SK-N-SH (cell line): ENCODE measurements at regions not wholly inside any gene's neighbourhood (a gene's known extent, or its start where the extent isn't known, plus 50 kb on each side); places are given as distances from the start of the nearest gene placed in this dataset.

Experiments used
- CTCF ChIA-PET: fragments of 300-600, 350-600 bp; formaldehyde crosslinking; extraction: SDS; loops from one replicate; lab custom pipeline; 2021; lab: Yijun Ruan, JAX
- POLR2A ChIA-PET: fragments of 350-600 bp; sonication (Branson Sonifier 250); formaldehyde crosslinking; extraction: SDS; loops from one replicate; lab custom pipeline; 2020; ENCODE audit warnings: antibody characterized with exemption, inconsistent platforms; lab: Yijun Ruan, JAX
- DNase-seq: peaks from one replicate; pipeline ENCODE4 v3.0.0; 2012
- H2AFZ ChIP-seq: fragments of 200-600 bp; sonication (generic); 2 replicates; pipeline ENCODE4 v1.8.1; 2016; ENCODE audit warnings: antibody characterized with exemption, mild to moderate bottlenecking, low read depth
- H3F3A ChIP-seq: fragments of 200-600 bp; sonication (generic); replicated peaks from 2 replicates; pipeline ENCODE3; 2016; ENCODE audit warnings: antibody characterized with exemption, mild to moderate bottlenecking; ENCODE audit not compliant: insufficient read depth
- H3K27ac ChIP-seq, 2 experiments: fragments of 200-500 bp in 1 of 2; fragments of 200-600 bp in 1 of 2; sonication (Bioruptor generic) in 1 of 2; sonication (generic), shearing (Covaris generic) in 1 of 2; 2 replicates each; pipeline versions ENCODE4 v1.5.1 to v1.6.1; 2014 to 2016; ENCODE audit warnings: low read depth in 2 of 2, inconsistent platforms in 1 of 2, low read length in 1 of 2, mild to moderate bottlenecking in 1 of 2, mixed read lengths in 1 of 2
- H3K27me3 ChIP-seq: fragments of 200-600 bp; sonication (generic), shearing (Covaris generic); 2 replicates; pipeline ENCODE4 v1.6.1; 2016; ENCODE audit warnings: mixed run types; ENCODE audit not compliant: insufficient read depth
- H3K36me3 ChIP-seq, 2 experiments: fragments of 200-500 bp in 1 of 2; fragments of 200-600 bp in 1 of 2; sonication (Bioruptor generic) in 1 of 2; sonication (generic) in 1 of 2; replicated peaks in 1 of 2; 2 replicates each; pipeline versions ENCODE3 to v1.5.1; 2014 to 2016; ENCODE audit warnings: low read length in 1 of 2, mild to moderate bottlenecking in 1 of 2; ENCODE audit not compliant: insufficient read depth in 2 of 2, control insufficient read depth in 1 of 2
- H3K4me1 ChIP-seq, 2 experiments: fragments of 200-500 bp in 1 of 2; fragments of 200-600 bp in 1 of 2; sonication (Bioruptor generic) in 1 of 2; sonication (generic), shearing (Covaris generic) in 1 of 2; 2 replicates each; pipeline versions ENCODE4 v1.5.1 to v1.6.1; 2014 to 2016; ENCODE audit warnings: low read depth in 1 of 2, low read length in 1 of 2, mixed run types in 1 of 2; ENCODE audit not compliant: insufficient read depth in 2 of 2, control insufficient read depth in 1 of 2
- H3K4me2 ChIP-seq: fragments of 200-600 bp; sonication (generic), shearing (Covaris generic); 2 replicates; pipeline ENCODE4 v1.6.1; 2017; ENCODE audit warnings: mixed run types
- H3K4me3 ChIP-seq, 2 experiments: fragments of 200-500 bp in 1 of 2; fragments of 200-600 bp in 1 of 2; sonication (Bioruptor generic) in 1 of 2; sonication (generic), shearing (Covaris generic) in 1 of 2; 2 replicates each; pipeline versions ENCODE4 v1.5.1 to v1.8.1; 2014 to 2016; ENCODE audit warnings: low read depth in 2 of 2, inconsistent platforms in 1 of 2, low read length in 1 of 2, mild to moderate bottlenecking in 1 of 2, mixed read lengths in 1 of 2, moderate library complexity in 1 of 2
- H3K79me2 ChIP-seq: fragments of 200-600 bp; sonication (generic); 2 replicates; pipeline ENCODE4 v1.8.1; 2017; ENCODE audit warnings: mild to moderate bottlenecking; ENCODE audit not compliant: insufficient read depth
- H3K9ac ChIP-seq: fragments of 200-600 bp; sonication (generic); 2 replicates; pipeline ENCODE4 v1.6.1; 2017; ENCODE audit warnings: mixed run types
- H3K9me2 ChIP-seq: fragments of 200-600 bp; sonication (generic); 2 replicates; pipeline ENCODE4 v1.6.1; 2017; ENCODE audit warnings: mixed run types
- H3K9me3 ChIP-seq: fragments of 200-600 bp; sonication (generic); 2 replicates; pipeline ENCODE4 v1.6.1; 2017; ENCODE audit warnings: mixed run types, mild to moderate bottlenecking, moderate library complexity
- H4K20me1 ChIP-seq: fragments of 200-600 bp; sonication (generic); 2 replicates; pipeline ENCODE4 v1.6.1; 2017; ENCODE audit warnings: mild to moderate bottlenecking, mixed run types; ENCODE audit not compliant: insufficient read depth
- CHD2 ChIP-seq: fragments of 150-350 bp; IDR thresholded peaks from 2 replicates; pipeline ENCODE4 v1.6.1; 2018; ENCODE audit warnings: low read length; ENCODE audit not compliant: partially characterized antibody
- EZH2phosphoT487 ChIP-seq: fragments of 200-600 bp; sonication (generic); IDR thresholded peaks from 2 replicates; pipeline ENCODE4 v1.6.1; 2017; ENCODE audit warnings: low read depth, mixed run types, mild to moderate bottlenecking, antibody characterized with exemption, moderate library complexity, borderline replicate concordance
- GATA2 ChIP-seq: sonication (generic); formaldehyde crosslinking; IDR thresholded peaks from 2 replicates; pipeline ENCODE4 v1.5.0; 2020; ENCODE audit warnings: mild to moderate bottlenecking, missing genetic modification reagents
- JUND ChIP-seq: IDR thresholded peaks from 2 replicates; pipeline ENCODE4 v1.4.0; 2012
- MXI1 ChIP-seq: IDR thresholded peaks from 2 replicates; pipeline ENCODE4 v1.6.1; 2012; ENCODE audit warnings: mild to moderate bottlenecking, low read depth, low read length, improper control_type of control experiment
- NFIC ChIP-seq: IDR thresholded peaks from 2 replicates; pipeline ENCODE4 v1.4.0; 2012; ENCODE audit warnings: borderline replicate concordance
- POLR2AphosphoS5 ChIP-seq: IDR thresholded peaks from 2 replicates; pipeline ENCODE4 v1.6.1; 2012; ENCODE audit warnings: low read depth, low read length
- RAD21 ChIP-seq: IDR thresholded peaks from 2 replicates; pipeline ENCODE4 v1.6.1; 2012; ENCODE audit warnings: mild to moderate bottlenecking, low read length
- RFX5 ChIP-seq: IDR thresholded peaks from 2 replicates; pipeline ENCODE4 v1.6.1; 2012; ENCODE audit warnings: mild to moderate bottlenecking, improper control_type of control experiment, low read length
- RXRA ChIP-seq: IDR thresholded peaks from 2 replicates; pipeline ENCODE4 v1.4.0; 2012; ENCODE audit warnings: low read depth, mild to moderate bottlenecking, borderline replicate concordance
- SIN3A ChIP-seq: IDR thresholded peaks from 2 replicates; pipeline ENCODE4 v1.6.1; 2012; ENCODE audit warnings: low read depth, mild to moderate bottlenecking, low read length, moderate library complexity, borderline replicate concordance
- SMC3 ChIP-seq: IDR thresholded peaks from 2 replicates; pipeline ENCODE4 v1.6.1; 2012; ENCODE audit warnings: low read depth, low read length, improper control_type of control experiment
- TAF1 ChIP-seq: IDR thresholded peaks from 2 replicates; pipeline ENCODE4 v1.6.1; 2012; ENCODE audit warnings: low read depth, mild to moderate bottlenecking, low read length, moderate library complexity, borderline replicate concordance
- WGBS: methylation state at CpG from one replicate; pipeline ENCODE4 v1.1.6; 2017; ENCODE audit warnings: low lambda C conversion rate; 5-methylcytosine and 5-hydroxymethylcytosine counted together
- TF ChIP-seq, protein P1 (sequence below): IDR thresholded peaks from 2 replicates; pipeline ENCODE4 v1.6.1; 2012; ENCODE audit warnings: mild to moderate bottlenecking, low read depth, low read length, moderate library complexity
- TF ChIP-seq, protein P2 (sequence below): IDR thresholded peaks from 2 replicates; pipeline ENCODE4 v1.4.0; 2012; ENCODE audit warnings: low read depth, borderline replicate concordance
- TF ChIP-seq, protein P3 (sequence below): fragments of 200-600 bp; sonication (generic); IDR thresholded peaks from 2 replicates; pipeline ENCODE4 v1.6.1; 2017; ENCODE audit warnings: antibody characterized with exemption, mild to moderate bottlenecking, moderate library complexity
- TF ChIP-seq, protein P4 (sequence below): IDR thresholded peaks from 2 replicates; pipeline ENCODE4; 2012
- TF ChIP-seq, protein P5 (sequence below): fragments of 150-350 bp; IDR thresholded peaks from 2 replicates; pipeline ENCODE4 v1.6.1; 2017; ENCODE audit warnings: antibody characterized with exemption, low read length, low read depth, borderline replicate concordance
- TF ChIP-seq, protein P6 (sequence below): IDR thresholded peaks from 2 replicates; pipeline ENCODE4 v1.4.0; 2012; ENCODE audit warnings: low read depth

DNA sequence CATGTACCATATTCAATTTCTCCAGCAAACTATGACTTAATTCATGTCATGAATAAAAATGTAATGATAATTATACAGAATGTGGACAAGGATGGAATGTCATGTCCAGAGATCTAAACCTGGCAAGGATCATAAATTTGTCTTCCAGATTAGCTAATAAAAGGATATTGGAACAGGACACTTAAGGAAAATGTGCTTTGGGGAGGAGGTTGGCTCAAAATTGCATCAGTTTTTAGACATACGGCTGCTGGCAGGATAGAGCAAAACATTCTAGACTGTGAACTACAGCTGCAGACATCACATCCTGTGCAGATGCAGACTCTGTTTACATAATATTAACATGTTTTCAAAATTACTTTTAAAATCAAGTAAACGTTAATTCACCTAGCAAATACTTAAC, 248.4 kb downstream of the TLR4 start (continued):
- TF ChIP-seq, protein P1, sequence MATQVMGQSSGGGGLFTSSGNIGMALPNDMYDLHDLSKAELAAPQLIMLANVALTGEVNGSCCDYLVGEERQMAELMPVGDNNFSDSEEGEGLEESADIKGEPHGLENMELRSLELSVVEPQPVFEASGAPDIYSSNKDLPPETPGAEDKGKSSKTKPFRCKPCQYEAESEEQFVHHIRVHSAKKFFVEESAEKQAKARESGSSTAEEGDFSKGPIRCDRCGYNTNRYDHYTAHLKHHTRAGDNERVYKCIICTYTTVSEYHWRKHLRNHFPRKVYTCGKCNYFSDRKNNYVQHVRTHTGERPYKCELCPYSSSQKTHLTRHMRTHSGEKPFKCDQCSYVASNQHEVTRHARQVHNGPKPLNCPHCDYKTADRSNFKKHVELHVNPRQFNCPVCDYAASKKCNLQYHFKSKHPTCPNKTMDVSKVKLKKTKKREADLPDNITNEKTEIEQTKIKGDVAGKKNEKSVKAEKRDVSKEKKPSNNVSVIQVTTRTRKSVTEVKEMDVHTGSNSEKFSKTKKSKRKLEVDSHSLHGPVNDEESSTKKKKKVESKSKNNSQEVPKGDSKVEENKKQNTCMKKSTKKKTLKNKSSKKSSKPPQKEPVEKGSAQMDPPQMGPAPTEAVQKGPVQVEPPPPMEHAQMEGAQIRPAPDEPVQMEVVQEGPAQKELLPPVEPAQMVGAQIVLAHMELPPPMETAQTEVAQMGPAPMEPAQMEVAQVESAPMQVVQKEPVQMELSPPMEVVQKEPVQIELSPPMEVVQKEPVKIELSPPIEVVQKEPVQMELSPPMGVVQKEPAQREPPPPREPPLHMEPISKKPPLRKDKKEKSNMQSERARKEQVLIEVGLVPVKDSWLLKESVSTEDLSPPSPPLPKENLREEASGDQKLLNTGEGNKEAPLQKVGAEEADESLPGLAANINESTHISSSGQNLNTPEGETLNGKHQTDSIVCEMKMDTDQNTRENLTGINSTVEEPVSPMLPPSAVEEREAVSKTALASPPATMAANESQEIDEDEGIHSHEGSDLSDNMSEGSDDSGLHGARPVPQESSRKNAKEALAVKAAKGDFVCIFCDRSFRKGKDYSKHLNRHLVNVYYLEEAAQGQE, result no peak

DNA sequence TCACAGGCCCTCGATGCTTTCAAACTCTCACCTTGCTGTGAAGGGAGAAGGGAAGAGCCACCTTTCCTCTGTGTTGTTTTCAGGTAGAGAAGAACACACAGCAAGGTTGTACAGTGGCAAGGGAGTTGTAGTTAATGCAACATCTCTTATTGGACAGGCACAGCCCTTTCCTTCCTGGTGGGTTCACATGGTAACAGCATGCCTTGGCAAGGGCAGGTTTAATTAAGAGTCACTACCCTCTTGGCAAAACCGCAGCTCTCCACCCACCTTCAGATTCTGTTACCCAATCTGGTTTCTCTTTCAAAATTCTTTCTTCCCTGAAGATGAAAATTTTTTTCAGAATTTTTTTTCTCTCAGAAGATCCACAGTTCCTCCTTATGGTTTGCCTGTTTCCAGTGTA, 253.1 kb downstream of the TLR4 start:
- H3F3A ChIP-seq, result no peaks in the 10 kb centered on the region
- no peak overlapping the region for H3K27ac ChIP-seq
- CTCF ChIA-PET, result no interaction called here
- WGBS, result 42% methylated on average over 2 of the region's 2 CpGs
- H3K9me2 ChIP-seq, result no peaks in the 10 kb centered on the region
- no peaks in the 10 kb centered on the region for H3K9me3 ChIP-seq
- H3K4me3 ChIP-seq, result no peak overlapping the region
- no peak overlapping the region for H3K4me2 ChIP-seq
- H3K4me1 ChIP-seq, result no peaks in the 10 kb centered on the region
- POLR2A ChIA-PET, result no interaction called here
- H3K36me3 ChIP-seq, result no peaks in the 10 kb centered on the region
- TF ChIP-seq, protein P2, sequence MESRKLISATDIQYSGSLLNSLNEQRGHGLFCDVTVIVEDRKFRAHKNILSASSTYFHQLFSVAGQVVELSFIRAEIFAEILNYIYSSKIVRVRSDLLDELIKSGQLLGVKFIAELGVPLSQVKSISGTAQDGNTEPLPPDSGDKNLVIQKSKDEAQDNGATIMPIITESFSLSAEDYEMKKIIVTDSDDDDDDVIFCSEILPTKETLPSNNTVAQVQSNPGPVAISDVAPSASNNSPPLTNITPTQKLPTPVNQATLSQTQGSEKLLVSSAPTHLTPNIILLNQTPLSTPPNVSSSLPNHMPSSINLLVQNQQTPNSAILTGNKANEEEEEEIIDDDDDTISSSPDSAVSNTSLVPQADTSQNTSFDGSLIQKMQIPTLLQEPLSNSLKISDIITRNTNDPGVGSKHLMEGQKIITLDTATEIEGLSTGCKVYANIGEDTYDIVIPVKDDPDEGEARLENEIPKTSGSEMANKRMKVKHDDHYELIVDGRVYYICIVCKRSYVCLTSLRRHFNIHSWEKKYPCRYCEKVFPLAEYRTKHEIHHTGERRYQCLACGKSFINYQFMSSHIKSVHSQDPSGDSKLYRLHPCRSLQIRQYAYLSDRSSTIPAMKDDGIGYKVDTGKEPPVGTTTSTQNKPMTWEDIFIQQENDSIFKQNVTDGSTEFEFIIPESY, result no peak
- no peak for TF ChIP-seq POLR2AphosphoS5
- TF ChIP-seq, protein P3, sequence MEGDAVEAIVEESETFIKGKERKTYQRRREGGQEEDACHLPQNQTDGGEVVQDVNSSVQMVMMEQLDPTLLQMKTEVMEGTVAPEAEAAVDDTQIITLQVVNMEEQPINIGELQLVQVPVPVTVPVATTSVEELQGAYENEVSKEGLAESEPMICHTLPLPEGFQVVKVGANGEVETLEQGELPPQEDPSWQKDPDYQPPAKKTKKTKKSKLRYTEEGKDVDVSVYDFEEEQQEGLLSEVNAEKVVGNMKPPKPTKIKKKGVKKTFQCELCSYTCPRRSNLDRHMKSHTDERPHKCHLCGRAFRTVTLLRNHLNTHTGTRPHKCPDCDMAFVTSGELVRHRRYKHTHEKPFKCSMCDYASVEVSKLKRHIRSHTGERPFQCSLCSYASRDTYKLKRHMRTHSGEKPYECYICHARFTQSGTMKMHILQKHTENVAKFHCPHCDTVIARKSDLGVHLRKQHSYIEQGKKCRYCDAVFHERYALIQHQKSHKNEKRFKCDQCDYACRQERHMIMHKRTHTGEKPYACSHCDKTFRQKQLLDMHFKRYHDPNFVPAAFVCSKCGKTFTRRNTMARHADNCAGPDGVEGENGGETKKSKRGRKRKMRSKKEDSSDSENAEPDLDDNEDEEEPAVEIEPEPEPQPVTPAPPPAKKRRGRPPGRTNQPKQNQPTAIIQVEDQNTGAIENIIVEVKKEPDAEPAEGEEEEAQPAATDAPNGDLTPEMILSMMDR, result no peak
- TF ChIP-seq TAF1, result no peak
- no peak for TF ChIP-seq RAD21
- no peak for TF ChIP-seq SIN3A
- TF ChIP-seq, protein P4, sequence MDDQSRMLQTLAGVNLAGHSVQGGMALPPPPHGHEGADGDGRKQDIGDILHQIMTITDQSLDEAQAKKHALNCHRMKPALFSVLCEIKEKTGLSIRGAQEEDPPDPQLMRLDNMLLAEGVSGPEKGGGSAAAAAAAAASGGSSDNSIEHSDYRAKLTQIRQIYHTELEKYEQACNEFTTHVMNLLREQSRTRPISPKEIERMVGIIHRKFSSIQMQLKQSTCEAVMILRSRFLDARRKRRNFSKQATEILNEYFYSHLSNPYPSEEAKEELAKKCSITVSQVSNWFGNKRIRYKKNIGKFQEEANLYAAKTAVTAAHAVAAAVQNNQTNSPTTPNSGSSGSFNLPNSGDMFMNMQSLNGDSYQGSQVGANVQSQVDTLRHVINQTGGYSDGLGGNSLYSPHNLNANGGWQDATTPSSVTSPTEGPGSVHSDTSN, result no peak
- TF ChIP-seq JUND, result no peak
- TF ChIP-seq GATA2 (CRISPR knock-in tag), result no peak
- TF ChIP-seq, protein P5, sequence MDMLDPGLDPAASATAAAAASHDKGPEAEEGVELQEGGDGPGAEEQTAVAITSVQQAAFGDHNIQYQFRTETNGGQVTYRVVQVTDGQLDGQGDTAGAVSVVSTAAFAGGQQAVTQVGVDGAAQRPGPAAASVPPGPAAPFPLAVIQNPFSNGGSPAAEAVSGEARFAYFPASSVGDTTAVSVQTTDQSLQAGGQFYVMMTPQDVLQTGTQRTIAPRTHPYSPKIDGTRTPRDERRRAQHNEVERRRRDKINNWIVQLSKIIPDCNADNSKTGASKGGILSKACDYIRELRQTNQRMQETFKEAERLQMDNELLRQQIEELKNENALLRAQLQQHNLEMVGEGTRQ, result no peak
- no peak for TF ChIP-seq RFX5
- TF ChIP-seq RXRA, result no peak
- no peak for TF ChIP-seq CHD2
- TF ChIP-seq, protein P6, sequence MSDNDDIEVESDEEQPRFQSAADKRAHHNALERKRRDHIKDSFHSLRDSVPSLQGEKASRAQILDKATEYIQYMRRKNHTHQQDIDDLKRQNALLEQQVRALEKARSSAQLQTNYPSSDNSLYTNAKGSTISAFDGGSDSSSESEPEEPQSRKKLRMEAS, result no peak
- no peak for TF ChIP-seq NFIC
- TF ChIP-seq MXI1, result no peak
- no peak for TF ChIP-seq EZH2phosphoT487
- no peak for TF ChIP-seq SMC3
- H3K79me2 ChIP-seq, result no peaks in the 10 kb centered on the region
- no peaks in the 10 kb centered on the region for H3K27me3 ChIP-seq
- DNase-seq, result no peak
- H3K9ac ChIP-seq, result no peak overlapping the region
- H2AFZ ChIP-seq, result no peak overlapping the region
- H4K20me1 ChIP-seq, result no peaks in the 10 kb centered on the region
